H1 (cell line): ENCODE measurements at regions not wholly inside any gene's neighbourhood (a gene's known extent, or its start where the extent isn't known, plus 50 kb on each side); places are given as distances from the start of the nearest gene placed in this dataset.
"Not testable (repeated sequence)": the region's sequence is repeated elsewhere in the genome, so short reads cannot be mapped to it uniquely, and the experiment has no call there.

Source experiments
- CTCF ChIA-PET: fragments of 300-600 bp; sonication (Branson Sonifier 250); formaldehyde crosslinking; loops from one replicate; lab custom pipeline; 2021; ENCODE audit not compliant: partially characterized antibody; lab: Charles Lee
- POLR2A ChIA-PET: fragments of 300-600 bp; sonication (Branson Sonifier 250); formaldehyde crosslinking; loops from one replicate; lab custom pipeline; 2021; ENCODE audit warnings: inconsistent platforms; ENCODE audit not compliant: partially characterized antibody; lab: Charles Lee
- DNase-seq, 2 experiments: peaks; one replicate each; pipeline versions ENCODE4 v3.0.0 to v3.0.0-alpha.2; 2010 to 2022; ENCODE audit warnings: low spot score in 2 of 2, low read depth in 1 of 2, mixed read lengths in 1 of 2
- FAIRE-seq: peaks from 2 replicates; lab custom pipeline; 2011; peaks lifted over from hg19 to GRCh38; lab: Jason Lieb, UNC
- H2AFZ ChIP-seq: 2 replicates; pipeline ENCODE4 v1.8.1; 2012; ENCODE audit warnings: low read length, inconsistent platforms
- H2AK5ac ChIP-seq: 2 replicates; pipeline ENCODE4 v1.6.1; 2013; ENCODE audit warnings: low read depth, low read length
- H2BK120ac ChIP-seq: replicated peaks from 2 replicates; pipeline ENCODE3; 2013; ENCODE audit warnings: low read depth, low read length, inconsistent platforms
- H2BK12ac ChIP-seq: 2 replicates; pipeline ENCODE4 v1.6.1; 2013; ENCODE audit warnings: low read depth, low read length
- H2BK15ac ChIP-seq: 2 replicates; pipeline ENCODE4 v1.6.1; 2013; ENCODE audit warnings: low read length
- H2BK20ac ChIP-seq: 2 replicates; pipeline ENCODE4 v1.6.1; 2013; ENCODE audit warnings: low read length
- H2BK5ac ChIP-seq: 2 replicates; pipeline ENCODE4 v1.6.1; 2013; ENCODE audit warnings: low read depth, low read length
- H3K14ac ChIP-seq: 2 replicates; pipeline ENCODE4 v1.6.1; 2013; ENCODE audit warnings: inconsistent platforms; ENCODE audit not compliant: insufficient read length
- H3K18ac ChIP-seq: 2 replicates; pipeline ENCODE4 v1.6.1; 2013; ENCODE audit warnings: low read length; ENCODE audit errors: extremely low read depth
- H3K23ac ChIP-seq: 2 replicates; pipeline ENCODE4 v1.6.1; 2013; ENCODE audit warnings: inconsistent platforms; ENCODE audit not compliant: insufficient read length
- H3K23me2 ChIP-seq: 2 replicates; pipeline ENCODE4 v1.6.1; 2013; ENCODE audit warnings: low read depth, low read length
- H3K27ac ChIP-seq: 2 replicates; pipeline ENCODE4 v1.6.1; 2011; ENCODE audit warnings: low read depth, low read length, inconsistent platforms
- H3K27me3 ChIP-seq, 4 experiments: replicated peaks in 1 of 4; 1 replicate in 1 of 4; 2 replicates in 3 of 4; pipeline versions ENCODE4 v1.6.1 to v1.8.1; 2011 to 2013; ENCODE audit warnings: low read length in 3 of 4, mild to moderate bottlenecking in 3 of 4, inconsistent platforms in 2 of 4, mixed read lengths in 2 of 4, moderate library complexity in 1 of 4; ENCODE audit not compliant: control insufficient read depth in 3 of 4, insufficient read depth in 3 of 4; ENCODE audit errors: extremely low read depth in 1 of 4
- H3K36me3 ChIP-seq, 4 experiments: 2 replicates each; pipeline versions ENCODE4 v1.6.1 to v1.8.1; 2011 to 2013; ENCODE audit warnings: mild to moderate bottlenecking in 4 of 4, low read length in 3 of 4, moderate library complexity in 2 of 4, control low read depth in 1 of 4, inconsistent platforms in 1 of 4; ENCODE audit not compliant: insufficient read depth in 4 of 4, control insufficient read depth in 2 of 4
- H3K4ac ChIP-seq: replicated peaks from 2 replicates; pipeline ENCODE3; 2013; ENCODE audit warnings: low read length, low read depth, mixed read lengths, inconsistent platforms; ENCODE audit not compliant: insufficient read length
- H3K4me1 ChIP-seq, 4 experiments: replicated peaks in 1 of 4; 1 replicate in 1 of 4; 2 replicates in 3 of 4; pipeline versions ENCODE4 v1.6.1 to v1.8.1; 2011 to 2013; ENCODE audit warnings: low read length in 3 of 4, inconsistent platforms in 2 of 4, mixed read lengths in 1 of 4; ENCODE audit not compliant: insufficient read depth in 4 of 4, control insufficient read depth in 3 of 4
- H3K4me2 ChIP-seq, 2 experiments: 2 replicates each; pipeline versions ENCODE4 v1.6.1 to v1.8.1; 2011 to 2013; ENCODE audit warnings: low read depth in 2 of 2, low read length in 2 of 2, control low read depth in 1 of 2, inconsistent platforms in 1 of 2, mild to moderate bottlenecking in 1 of 2; ENCODE audit not compliant: insufficient read depth in 1 of 2
- H3K4me3 ChIP-seq, 4 experiments: fragments of 200-600, 300-600 bp in 1 of 4; sonication (generic), shearing (Covaris generic), sonication (Bioruptor Twin) in 1 of 4; 2 replicates each; pipeline versions ENCODE4 v1.5.1 to v1.8.1; 2011 to 2016; ENCODE audit warnings: low read length in 4 of 4, low read depth in 3 of 4, control low read depth in 2 of 4, inconsistent platforms in 2 of 4, mild to moderate bottlenecking in 2 of 4, mixed read lengths in 1 of 4, moderate library complexity in 1 of 4; ENCODE audit not compliant: insufficient read depth in 2 of 4; ENCODE audit errors: extremely low read depth in 1 of 4
- H3K56ac ChIP-seq: replicated peaks from 2 replicates; pipeline ENCODE3; 2013; ENCODE audit warnings: low read depth, mild to moderate bottlenecking, mixed read lengths, low read length, inconsistent platforms; ENCODE audit not compliant: insufficient read length
- H3K79me1 ChIP-seq: 2 replicates; pipeline ENCODE4 v1.6.1; 2013; ENCODE audit warnings: low read depth, low read length, control low read depth
- H3K79me2 ChIP-seq, 2 experiments: 2 replicates each; pipeline versions ENCODE4 v1.6.1 to v1.8.1; 2012 to 2013; ENCODE audit warnings: low read length in 2 of 2, mild to moderate bottlenecking in 2 of 2, inconsistent platforms in 1 of 2; ENCODE audit not compliant: insufficient read depth in 2 of 2, control insufficient read depth in 1 of 2
- H3K9ac ChIP-seq, 4 experiments: replicated peaks in 1 of 4; 1 replicate in 1 of 4; 2 replicates in 3 of 4; pipeline versions ENCODE4 v1.6.1 to v1.8.1; 2011 to 2013; ENCODE audit warnings: low read depth in 3 of 4, low read length in 3 of 4, control low read depth in 2 of 4, mild to moderate bottlenecking in 2 of 4, moderate library complexity in 2 of 4, inconsistent platforms in 1 of 4; ENCODE audit errors: extremely low read depth in 1 of 4
- H3K9me3 ChIP-seq, 2 experiments: 2 replicates each; pipeline versions ENCODE4 v1.6.1 to v1.8.1; 2012 to 2013; ENCODE audit warnings: mild to moderate bottlenecking in 2 of 2, moderate library complexity in 2 of 2, control low read depth in 1 of 2, inconsistent platforms in 1 of 2, low read depth in 1 of 2, low read length in 1 of 2, mixed read lengths in 1 of 2; ENCODE audit not compliant: insufficient read depth in 2 of 2
- H4K20me1 ChIP-seq, 2 experiments: replicated peaks in 1 of 2; 2 replicates each; pipeline versions ENCODE3 to v1.8.1; 2011 to 2013; ENCODE audit warnings: inconsistent platforms in 2 of 2, low read length in 2 of 2, mild to moderate bottlenecking in 1 of 2; ENCODE audit not compliant: insufficient read depth in 2 of 2, control insufficient read depth in 1 of 2
- H4K5ac ChIP-seq: 2 replicates; pipeline ENCODE4 v1.6.1; 2013; ENCODE audit warnings: low read length, low read depth, mixed read lengths, inconsistent platforms; ENCODE audit not compliant: insufficient read length
- H4K8ac ChIP-seq: 2 replicates; pipeline ENCODE4 v1.8.0; 2013; ENCODE audit warnings: mild to moderate bottlenecking, moderate library complexity, low read length, inconsistent platforms; ENCODE audit not compliant: insufficient read depth; ENCODE audit errors: extremely low read depth
- H4K91ac ChIP-seq: replicated peaks from 2 replicates; pipeline ENCODE3; 2013; ENCODE audit warnings: low read length, mixed read lengths, inconsistent platforms; ENCODE audit not compliant: insufficient read length
- WGBS, 2 experiments: shearing (Covaris generic) in 1 of 2; methylation state at CpG; one replicate each; pipeline versions ENCODE4 v1.1.6 to v1.1.7; 2013 to 2015; ENCODE audit warnings: low lambda C conversion rate in 2 of 2, mixed read lengths in 2 of 2, inconsistent platforms in 1 of 2, low coverage in 1 of 2, missing lambda C conversion rate in 1 of 2; ENCODE audit not compliant: insufficient replicate concordance in 2 of 2, insufficient coverage in 1 of 2, insufficient read length in 1 of 2; ENCODE audit errors: extremely low coverage in 1 of 2, missing lambda C conversion rate in 1 of 2; 5-methylcytosine and 5-hydroxymethylcytosine counted together

- POLR2A ChIA-PET, result not testable (repeated sequence)
- WGBS, 2 experiments, result 93% methylated on average over 8 of the region's 8 CpGs; no CpG with 5 or more reads in 1 of the 2 experiments
Observed at GRCh38 chr1:221552792-221553191, 189.1 kb downstream of the DUSP10 start.

More at GRCh38 chr1:221552792-221553191, 189.1 kb downstream of the DUSP10 start:
- DNase-seq, H3K9ac ChIP-seq, H3K4me2 ChIP-seq, H3K27me3 ChIP-seq, H3K23ac ChIP-seq, H2BK120ac ChIP-seq, FAIRE-seq, H2AK5ac ChIP-seq, H3K9me3 ChIP-seq, H4K20me1 ChIP-seq, H4K8ac ChIP-seq, H2BK12ac ChIP-seq, H3K79me1 ChIP-seq, H2BK20ac ChIP-seq, H3K56ac ChIP-seq, H2BK15ac ChIP-seq, H2AFZ ChIP-seq, H3K4ac ChIP-seq, H3K27ac ChIP-seq, H4K5ac ChIP-seq, H3K23me2 ChIP-seq, H4K91ac ChIP-seq, H3K14ac ChIP-seq, H3K4me3 ChIP-seq, H3K36me3 ChIP-seq, H2BK5ac ChIP-seq, H3K18ac ChIP-seq, H3K79me2 ChIP-seq, H3K4me1 ChIP-seq: not testable (repeated sequence)
- CTCF ChIA-PET, result interaction anchor here (0.6 kb wide), 1 partner anchor 246 kb away, joined by 3 read pairs; no protein-coding TSS in a partner anchor
